K562 (cell line): ENCODE measurements at regions not wholly inside any gene's neighbourhood (a gene's known extent, or its start where the extent isn't known, plus 50 kb on each side); places are given as distances from the start of the nearest gene placed in this dataset.

ENCODE experiments used
- ARNT ChIP-seq, 2 experiments: fragments of 450-650 bp; IDR thresholded peaks; 2 replicates each; pipeline ENCODE4 v1.6.1; 2016; ENCODE audit warnings: mild to moderate bottlenecking in 1 of 2
- CC2D1A ChIP-seq: fragments of 450-650 bp; IDR thresholded peaks from 2 replicates; pipeline ENCODE4 v1.6.1; 2017; ENCODE audit warnings: mild to moderate bottlenecking
- E2F8 ChIP-seq: fragments of 450-650 bp; IDR thresholded peaks from 2 replicates; pipeline ENCODE4 v1.7.1; 2018; ENCODE audit warnings: mild to moderate bottlenecking, low read depth; ENCODE audit not compliant: partially characterized antibody
- NFE2L1 ChIP-seq: fragments of 450-650 bp; IDR thresholded peaks from 2 replicates; pipeline ENCODE4 v1.6.1; 2016; ENCODE audit warnings: missing genetic modification characterization, low read depth, mild to moderate bottlenecking, missing compliant biosample characterization, moderate library complexity, borderline replicate concordance
- OTX1 ChIP-seq: fragments of 450-650 bp; formaldehyde crosslinking; IDR thresholded peaks from 2 replicates; pipeline ENCODE4 v1.4.0; 2022; ENCODE audit warnings: mild to moderate bottlenecking
- TF ChIP-seq, protein P1 (sequence below): fragments of 450-650 bp; IDR thresholded peaks from 2 replicates; pipeline ENCODE4 v1.6.1; 2016; ENCODE audit warnings: mild to moderate bottlenecking, moderate library complexity
- TF ChIP-seq, protein P2 (sequence below): fragments of 250-450 bp; sonication (Bioruptor Pico); IDR thresholded peaks from 2 replicates; pipeline ENCODE4 v1.5.1; 2021; ENCODE audit warnings: mild to moderate bottlenecking
- TF ChIP-seq, protein P3 (sequence below): IDR thresholded peaks from 3 replicates; pipeline ENCODE4 v1.6.1; 2011; ENCODE audit warnings: borderline replicate concordance, mild to moderate bottlenecking; ENCODE audit not compliant: insufficient read length, insufficient read depth
- TF ChIP-seq, protein P4 (sequence below): fragments of 450-650 bp; formaldehyde crosslinking; conservative IDR thresholded peaks from 2 replicates; pipeline ENCODE4 v1.4.0; 2022; ENCODE audit warnings: mild to moderate bottlenecking, missing genetic modification characterization

- TF ChIP-seq, protein P1, sequence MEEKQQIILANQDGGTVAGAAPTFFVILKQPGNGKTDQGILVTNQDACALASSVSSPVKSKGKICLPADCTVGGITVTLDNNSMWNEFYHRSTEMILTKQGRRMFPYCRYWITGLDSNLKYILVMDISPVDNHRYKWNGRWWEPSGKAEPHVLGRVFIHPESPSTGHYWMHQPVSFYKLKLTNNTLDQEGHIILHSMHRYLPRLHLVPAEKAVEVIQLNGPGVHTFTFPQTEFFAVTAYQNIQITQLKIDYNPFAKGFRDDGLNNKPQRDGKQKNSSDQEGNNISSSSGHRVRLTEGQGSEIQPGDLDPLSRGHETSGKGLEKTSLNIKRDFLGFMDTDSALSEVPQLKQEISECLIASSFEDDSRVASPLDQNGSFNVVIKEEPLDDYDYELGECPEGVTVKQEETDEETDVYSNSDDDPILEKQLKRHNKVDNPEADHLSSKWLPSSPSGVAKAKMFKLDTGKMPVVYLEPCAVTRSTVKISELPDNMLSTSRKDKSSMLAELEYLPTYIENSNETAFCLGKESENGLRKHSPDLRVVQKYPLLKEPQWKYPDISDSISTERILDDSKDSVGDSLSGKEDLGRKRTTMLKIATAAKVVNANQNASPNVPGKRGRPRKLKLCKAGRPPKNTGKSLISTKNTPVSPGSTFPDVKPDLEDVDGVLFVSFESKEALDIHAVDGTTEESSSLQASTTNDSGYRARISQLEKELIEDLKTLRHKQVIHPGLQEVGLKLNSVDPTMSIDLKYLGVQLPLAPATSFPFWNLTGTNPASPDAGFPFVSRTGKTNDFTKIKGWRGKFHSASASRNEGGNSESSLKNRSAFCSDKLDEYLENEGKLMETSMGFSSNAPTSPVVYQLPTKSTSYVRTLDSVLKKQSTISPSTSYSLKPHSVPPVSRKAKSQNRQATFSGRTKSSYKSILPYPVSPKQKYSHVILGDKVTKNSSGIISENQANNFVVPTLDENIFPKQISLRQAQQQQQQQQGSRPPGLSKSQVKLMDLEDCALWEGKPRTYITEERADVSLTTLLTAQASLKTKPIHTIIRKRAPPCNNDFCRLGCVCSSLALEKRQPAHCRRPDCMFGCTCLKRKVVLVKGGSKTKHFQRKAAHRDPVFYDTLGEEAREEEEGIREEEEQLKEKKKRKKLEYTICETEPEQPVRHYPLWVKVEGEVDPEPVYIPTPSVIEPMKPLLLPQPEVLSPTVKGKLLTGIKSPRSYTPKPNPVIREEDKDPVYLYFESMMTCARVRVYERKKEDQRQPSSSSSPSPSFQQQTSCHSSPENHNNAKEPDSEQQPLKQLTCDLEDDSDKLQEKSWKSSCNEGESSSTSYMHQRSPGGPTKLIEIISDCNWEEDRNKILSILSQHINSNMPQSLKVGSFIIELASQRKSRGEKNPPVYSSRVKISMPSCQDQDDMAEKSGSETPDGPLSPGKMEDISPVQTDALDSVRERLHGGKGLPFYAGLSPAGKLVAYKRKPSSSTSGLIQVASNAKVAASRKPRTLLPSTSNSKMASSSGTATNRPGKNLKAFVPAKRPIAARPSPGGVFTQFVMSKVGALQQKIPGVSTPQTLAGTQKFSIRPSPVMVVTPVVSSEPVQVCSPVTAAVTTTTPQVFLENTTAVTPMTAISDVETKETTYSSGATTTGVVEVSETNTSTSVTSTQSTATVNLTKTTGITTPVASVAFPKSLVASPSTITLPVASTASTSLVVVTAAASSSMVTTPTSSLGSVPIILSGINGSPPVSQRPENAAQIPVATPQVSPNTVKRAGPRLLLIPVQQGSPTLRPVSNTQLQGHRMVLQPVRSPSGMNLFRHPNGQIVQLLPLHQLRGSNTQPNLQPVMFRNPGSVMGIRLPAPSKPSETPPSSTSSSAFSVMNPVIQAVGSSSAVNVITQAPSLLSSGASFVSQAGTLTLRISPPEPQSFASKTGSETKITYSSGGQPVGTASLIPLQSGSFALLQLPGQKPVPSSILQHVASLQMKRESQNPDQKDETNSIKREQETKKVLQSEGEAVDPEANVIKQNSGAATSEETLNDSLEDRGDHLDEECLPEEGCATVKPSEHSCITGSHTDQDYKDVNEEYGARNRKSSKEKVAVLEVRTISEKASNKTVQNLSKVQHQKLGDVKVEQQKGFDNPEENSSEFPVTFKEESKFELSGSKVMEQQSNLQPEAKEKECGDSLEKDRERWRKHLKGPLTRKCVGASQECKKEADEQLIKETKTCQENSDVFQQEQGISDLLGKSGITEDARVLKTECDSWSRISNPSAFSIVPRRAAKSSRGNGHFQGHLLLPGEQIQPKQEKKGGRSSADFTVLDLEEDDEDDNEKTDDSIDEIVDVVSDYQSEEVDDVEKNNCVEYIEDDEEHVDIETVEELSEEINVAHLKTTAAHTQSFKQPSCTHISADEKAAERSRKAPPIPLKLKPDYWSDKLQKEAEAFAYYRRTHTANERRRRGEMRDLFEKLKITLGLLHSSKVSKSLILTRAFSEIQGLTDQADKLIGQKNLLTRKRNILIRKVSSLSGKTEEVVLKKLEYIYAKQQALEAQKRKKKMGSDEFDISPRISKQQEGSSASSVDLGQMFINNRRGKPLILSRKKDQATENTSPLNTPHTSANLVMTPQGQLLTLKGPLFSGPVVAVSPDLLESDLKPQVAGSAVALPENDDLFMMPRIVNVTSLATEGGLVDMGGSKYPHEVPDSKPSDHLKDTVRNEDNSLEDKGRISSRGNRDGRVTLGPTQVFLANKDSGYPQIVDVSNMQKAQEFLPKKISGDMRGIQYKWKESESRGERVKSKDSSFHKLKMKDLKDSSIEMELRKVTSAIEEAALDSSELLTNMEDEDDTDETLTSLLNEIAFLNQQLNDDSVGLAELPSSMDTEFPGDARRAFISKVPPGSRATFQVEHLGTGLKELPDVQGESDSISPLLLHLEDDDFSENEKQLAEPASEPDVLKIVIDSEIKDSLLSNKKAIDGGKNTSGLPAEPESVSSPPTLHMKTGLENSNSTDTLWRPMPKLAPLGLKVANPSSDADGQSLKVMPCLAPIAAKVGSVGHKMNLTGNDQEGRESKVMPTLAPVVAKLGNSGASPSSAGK, result no peak
- TF ChIP-seq NFE2L1 (tag), result no peak
- no peak for TF ChIP-seq OTX1 (CRISPR knock-in tag)
- no peak for TF ChIP-seq ARNT (IDR thresholded peaks at IDR 0.05)
- TF ChIP-seq, protein P2, sequence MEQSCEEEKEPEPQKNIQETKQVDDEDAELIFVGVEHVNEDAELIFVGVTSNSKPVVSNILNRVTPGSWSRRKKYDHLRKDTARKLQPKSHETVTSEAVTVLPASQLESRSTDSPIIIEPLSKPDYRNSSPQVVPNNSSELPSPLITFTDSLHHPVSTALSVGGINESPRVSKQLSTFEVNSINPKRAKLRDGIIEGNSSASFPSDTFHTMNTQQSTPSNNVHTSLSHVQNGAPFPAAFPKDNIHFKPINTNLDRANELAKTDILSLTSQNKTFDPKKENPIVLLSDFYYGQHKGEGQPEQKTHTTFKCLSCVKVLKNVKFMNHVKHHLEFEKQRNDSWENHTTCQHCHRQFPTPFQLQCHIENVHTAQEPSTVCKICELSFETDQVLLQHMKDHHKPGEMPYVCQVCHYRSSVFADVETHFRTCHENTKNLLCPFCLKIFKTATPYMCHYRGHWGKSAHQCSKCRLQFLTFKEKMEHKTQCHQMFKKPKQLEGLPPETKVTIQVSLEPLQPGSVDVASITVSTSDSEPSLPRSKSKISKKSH, result no peak
- TF ChIP-seq, protein P3, sequence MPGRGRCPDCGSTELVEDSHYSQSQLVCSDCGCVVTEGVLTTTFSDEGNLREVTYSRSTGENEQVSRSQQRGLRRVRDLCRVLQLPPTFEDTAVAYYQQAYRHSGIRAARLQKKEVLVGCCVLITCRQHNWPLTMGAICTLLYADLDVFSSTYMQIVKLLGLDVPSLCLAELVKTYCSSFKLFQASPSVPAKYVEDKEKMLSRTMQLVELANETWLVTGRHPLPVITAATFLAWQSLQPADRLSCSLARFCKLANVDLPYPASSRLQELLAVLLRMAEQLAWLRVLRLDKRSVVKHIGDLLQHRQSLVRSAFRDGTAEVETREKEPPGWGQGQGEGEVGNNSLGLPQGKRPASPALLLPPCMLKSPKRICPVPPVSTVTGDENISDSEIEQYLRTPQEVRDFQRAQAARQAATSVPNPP, result no peak
- TF ChIP-seq CC2D1A, result no peak
- TF ChIP-seq, protein P4, sequence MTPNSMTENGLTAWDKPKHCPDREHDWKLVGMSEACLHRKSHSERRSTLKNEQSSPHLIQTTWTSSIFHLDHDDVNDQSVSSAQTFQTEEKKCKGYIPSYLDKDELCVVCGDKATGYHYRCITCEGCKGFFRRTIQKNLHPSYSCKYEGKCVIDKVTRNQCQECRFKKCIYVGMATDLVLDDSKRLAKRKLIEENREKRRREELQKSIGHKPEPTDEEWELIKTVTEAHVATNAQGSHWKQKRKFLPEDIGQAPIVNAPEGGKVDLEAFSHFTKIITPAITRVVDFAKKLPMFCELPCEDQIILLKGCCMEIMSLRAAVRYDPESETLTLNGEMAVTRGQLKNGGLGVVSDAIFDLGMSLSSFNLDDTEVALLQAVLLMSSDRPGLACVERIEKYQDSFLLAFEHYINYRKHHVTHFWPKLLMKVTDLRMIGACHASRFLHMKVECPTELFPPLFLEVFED, result no peak
- TF ChIP-seq E2F8, result no peak
These were observed 357.2 kb downstream of the CD83 start (continued) for GRCh38 chr6:14474816-14475215.
